Stimulated activated naive CD4-positive, alpha-beta T cell (primary cell): ENCODE measurements at regions not wholly inside any gene's neighbourhood (a gene's known extent, or its start where the extent isn't known, plus 50 kb on each side); places are given as distances from the start of the nearest gene placed in this dataset.

Experiments
- DNase-seq, 6 experiments: peaks; one replicate each; lab custom pipeline; 2025; lab: John Stamatoyannopoulos, UW

DNA sequence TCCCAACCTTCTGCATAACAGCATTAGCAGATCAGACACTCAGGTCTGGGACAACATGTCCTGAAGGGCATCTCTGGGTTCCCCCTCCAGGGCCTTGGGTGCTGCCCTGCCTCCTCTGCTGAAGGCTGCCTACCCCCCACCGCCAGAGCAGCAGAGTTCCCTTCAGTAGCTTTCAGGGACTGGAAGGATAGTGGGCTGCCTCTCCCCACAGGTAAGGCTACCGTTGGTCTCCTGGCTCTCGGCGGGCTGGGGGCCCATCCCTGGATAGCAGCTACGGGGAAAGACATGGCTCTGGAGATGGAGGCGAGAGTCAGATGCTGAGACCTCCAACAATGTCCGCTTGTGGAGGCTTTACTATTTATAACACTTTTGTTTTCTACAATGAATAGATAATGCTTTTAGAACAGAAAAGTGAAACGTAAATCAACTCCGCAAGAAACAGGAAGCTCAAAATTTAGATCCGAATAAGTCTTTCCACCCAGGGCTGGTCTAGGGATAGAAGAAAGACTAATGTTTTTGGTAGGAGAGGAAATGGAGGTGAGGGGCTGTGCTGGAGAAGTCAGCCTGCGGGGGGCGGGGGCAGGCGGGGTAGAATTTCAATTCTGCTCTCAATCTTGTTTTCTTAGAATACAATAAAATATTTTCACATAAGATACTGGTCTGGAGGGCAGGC is 58.4 kb downstream of the ARL4C start:
- DNase-seq, result peak in 2 of 6 experiments; percentile 42 to 46

DNA sequence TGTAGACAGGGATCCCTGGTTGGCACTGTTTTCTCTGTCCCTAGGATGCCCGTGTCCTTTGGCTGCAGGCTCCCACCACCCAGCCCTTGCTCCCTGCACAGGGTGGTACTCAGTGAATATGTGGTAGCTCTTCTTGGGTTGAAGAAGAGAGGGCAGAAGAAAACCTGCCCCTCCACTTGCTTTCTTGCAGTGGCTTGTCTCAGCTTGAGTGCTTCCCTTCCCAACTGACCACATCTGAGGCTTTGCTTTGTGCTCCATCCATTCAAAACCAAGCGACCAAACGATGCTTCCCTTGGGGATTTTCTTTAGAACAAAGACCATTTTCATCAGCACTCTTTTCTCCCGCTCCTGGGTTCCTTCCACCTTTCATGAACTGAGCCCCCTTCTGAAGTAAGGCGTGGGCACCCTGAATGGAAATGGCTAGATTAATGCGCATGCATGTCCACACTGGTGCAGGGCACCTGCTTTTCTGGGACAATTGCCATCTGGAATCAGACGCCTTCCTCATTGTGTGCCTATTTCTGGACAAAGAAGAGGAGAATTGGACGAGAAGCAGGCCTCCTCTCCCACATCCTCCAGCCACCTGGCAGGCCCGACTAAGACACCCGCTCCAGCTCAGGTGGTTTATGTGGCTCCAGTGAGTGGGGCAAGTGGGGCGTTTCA is 59.1 kb downstream of the ARL4C start:
- no peak for DNase-seq

DNA sequence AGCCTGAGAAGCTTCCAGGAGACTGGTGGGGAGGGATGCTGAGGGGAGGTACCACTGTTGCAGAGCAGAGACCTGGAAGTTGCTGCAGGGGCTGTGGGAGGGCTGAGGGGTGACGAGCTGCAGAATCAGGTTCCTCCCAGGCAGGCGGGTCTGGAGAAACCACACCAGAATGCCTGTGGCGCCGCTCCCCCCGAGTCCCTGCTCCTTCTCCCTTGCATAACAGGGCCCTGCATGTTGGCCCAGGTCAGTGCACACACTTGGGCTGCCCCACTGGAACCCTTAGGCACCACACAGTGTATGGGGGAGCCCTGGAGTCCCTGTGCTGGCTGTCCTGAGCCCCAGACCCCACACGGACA is 60.4 kb downstream of the ARL4C start:
- DNase-seq, result no peak

DNA sequence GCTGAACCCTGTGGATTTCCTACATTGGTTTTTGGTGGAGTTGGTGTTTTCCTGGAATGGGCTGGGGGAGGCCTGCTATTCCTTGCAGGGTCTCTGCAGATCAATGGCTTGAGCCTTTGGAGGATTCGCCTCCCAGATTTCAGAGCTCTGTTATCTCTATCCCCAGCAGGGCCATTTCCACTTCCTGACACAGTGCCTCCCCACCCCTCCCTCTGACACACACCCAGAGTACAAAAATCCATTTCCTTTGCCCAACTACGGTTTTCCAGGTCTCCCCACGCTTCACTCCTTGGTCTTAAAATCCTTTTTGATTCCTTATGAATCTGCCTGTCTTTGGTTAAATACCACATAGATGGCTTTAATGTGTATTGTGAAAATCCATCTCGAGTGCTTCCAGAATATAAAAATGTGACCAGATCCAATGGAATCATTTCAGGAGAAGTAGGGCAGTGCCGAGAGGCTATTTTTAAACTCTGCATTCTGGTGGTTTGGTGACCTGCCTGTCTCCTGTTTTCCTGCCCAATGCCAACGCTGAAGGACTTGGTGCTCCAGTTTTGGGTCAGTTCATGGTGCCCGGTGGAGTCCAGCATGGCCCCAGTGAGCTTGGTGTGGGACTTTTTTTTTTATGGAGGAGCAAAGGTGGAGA is 60.9 kb downstream of the ARL4C start:
- DNase-seq, result no peak

DNA sequence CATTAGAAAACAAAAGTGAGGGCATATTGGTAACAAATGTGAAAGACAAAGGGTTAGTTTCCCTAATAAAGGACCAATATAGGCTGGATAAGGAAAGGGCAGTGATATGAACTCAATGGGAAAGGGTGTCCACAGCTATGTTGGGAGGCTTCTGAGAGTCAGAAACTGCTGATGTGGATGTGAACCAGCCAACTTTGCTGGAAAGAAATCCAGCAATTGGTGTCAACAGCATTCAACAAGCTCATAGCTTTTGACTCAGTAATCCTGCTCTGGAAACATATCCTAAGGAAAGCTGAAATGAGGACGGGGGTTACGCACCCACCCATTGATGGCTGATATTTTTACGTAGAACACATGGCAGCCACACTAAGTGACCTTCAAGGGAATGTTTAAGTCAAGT is 63.7 kb downstream of the ARL4C start:
- no peak for DNase-seq

DNA sequence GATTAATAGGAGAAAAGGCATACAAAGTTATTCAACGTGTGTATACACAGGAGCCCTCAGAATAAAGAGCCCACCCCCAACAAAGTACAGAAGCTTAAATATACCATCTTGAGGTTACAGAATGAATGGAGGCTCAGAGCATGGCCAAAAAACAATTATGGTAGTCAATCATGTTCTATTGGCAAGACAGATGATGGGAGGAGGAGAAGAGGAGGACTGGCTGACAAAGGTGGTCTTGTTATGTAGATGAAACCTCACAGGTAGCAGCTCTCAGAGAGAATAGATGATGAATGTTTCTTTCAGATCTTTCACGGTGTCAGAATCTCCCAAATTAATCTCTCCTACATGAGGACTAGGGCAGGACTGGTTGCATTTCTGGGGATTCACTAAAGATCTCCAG is 66.0 kb downstream of the ARL4C start:
- no peak for DNase-seq

DNA sequence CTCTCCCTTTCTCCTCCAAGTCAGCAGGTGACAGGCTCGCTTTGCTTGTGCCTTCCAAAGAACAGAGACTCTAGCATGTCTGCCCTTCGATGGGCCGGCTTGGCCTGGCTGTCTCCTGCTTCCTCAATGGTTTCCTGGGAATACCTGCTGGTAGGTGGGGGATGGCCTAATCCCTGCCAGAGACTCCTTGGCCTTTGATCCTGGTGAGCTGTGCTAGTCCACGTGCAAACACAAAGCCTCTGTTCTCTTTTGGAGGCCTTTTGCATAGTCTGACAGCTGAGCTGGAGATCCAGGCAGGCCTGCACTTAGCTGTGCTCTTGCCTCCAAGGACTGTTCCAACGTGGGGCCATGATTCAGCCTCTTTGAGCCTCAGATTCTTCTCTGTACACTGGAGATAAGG is 67.6 kb downstream of the ARL4C start:
- DNase-seq, result no peak

DNA sequence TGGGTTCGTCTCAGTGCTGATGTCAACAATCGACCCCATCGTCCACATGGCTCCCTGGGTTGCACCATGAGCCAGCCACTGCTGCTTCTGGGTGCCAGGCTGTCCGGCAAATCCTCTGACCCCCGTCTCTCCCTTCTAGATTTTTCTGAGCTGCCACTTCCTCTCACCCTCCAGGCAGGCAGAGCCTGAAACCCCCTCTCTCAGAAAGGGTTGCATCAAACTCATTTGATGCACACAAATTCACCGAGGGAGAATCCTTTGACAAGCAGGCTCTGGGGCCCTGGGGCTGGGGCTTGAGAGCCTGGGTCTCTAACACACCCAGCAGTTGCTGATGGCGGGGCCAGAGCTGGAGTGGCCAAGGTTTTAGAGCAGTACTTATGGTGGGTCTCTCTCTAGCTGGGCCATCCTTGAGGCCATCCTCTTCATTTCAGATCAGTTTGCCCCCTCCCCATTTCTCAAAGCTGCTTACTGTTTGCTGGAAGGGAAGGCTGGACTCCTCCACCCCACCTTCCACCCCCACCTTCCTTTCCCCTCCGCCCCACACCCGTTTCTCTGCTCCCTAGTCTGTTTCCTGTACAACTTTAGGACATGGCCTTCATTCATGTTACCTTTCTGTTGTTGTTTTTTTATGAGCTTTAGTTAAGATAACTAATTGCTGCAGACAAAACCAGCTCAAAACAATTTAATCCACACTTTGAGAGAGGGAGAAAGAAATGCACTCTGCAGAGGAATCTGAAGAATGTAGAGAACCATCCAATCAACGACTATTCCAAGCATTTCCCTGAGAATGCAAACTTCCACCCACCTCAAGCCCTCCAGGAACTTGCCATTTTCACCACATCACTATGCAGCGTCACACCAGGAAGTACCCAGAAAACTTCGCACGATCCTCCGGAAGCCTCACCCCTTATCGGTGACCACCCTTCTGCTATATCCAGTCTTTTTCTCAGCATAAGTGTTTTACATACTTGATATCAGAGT is 69.5 kb downstream of the ARL4C start:
- DNase-seq, result peak in 4 of 6 experiments; percentile 23 to 45 (median 38)

DNA sequence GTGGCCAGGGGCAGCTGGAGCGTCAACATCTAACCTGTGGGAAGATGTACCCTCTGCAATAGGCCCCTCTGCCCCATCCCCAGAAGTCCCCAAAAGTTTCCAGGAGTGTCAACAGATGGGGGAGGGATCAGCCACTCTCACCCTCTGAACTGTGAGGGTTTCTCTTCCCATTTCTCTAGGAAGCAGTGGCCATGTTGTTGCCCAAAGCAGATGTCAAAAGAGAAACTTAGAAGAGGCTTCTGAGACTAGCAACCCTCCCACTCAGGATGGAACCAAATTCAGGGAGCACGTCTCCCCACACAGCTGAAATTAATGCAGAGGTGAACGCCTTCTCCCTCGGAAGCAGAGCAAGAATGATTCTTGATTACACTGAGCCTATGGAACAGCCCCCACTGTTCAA is 70.3 kb downstream of the ARL4C start:
- peak in 2 of 6 experiments; percentile 35 to 51 for DNase-seq

DNA sequence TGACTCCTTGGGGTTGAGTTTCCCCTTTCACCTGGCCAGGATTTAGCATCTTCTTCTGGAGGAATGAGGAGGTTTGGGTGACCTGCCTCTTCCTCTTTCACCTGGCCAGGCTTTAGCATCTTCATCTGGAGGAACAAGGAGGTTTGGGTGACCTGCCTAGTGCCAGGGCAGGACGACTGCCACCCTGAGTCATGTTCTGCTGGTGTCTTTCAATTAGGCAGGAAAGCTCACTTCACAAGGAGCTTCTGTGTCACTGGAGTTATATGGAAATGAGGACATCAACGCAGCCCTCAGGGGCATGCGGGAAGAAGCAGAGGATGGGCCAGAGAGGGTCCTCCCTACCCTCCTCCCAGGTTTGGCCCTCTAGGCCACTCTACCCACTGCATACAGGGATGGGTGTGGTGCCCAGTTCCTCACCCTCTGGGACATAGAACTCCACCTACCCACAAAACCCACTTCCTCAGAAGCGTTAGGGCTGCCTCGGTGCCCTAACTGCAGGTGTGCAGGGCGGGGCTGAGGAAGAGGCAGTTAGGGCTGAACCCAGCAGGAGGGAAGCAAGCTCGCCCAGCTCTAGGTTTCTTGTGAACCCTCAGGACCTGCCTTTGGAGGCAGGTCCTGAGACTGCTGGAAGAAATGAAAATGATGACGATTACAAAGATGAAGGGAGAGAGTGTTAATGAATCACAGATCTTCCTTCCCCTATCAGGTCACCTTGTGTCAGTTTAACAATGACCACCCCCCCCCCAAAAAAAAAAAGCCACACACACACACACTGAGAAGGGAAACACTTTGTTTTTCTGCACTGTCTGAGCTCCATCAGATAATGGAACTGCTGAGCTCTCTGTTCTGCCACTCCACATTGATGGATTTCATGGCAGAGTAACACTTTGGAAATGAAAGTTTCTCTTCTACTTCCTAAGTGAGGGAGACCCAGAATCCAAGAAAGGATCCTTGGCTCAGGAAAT is 71.0 kb downstream of the ARL4C start:
- peak; percentile 59 to 90 (median 79) for DNase-seq

DNA sequence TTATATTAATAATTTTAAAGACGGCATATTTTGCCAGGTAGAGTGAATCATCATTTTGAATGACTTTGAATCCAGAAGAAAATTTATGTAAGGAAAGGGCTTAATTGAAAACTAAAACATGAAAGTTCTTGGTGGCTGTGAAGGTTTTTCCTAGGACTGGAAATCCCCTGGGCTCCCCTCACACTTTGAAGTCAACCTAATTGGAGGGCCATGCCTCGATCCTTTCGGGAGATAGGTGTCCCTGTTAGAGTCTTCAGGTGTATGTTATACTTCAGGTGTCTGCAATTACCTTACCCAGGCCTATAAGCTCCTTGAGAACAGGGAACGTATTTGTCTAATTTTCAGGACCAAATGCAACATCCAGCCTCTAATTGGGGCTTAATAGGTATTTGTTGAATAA is 73.0 kb downstream of the ARL4C start:
- peak in 1 of 6 experiments; percentile 23 for DNase-seq

DNA sequence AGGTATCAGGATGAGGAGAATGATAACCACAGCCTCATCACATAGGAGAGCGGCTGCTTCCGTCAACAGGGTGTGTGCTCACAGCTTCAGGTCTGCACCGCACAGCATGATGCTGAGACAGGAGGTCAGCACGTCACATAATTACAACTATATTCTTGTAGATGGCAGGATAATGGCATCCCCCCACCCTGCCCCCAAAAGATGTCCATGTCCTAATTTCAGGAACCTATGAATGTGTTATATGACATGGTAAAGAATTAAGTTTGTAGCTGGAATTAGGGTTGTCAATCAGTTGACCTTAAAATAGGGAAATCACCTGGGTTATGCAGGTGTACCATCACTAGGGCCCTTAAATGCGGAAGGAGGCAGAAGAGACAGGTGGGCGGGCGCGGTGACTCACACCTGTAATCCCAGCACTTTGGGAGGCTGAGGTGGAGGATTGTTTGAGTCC is 73.9 kb downstream of the ARL4C start:
- DNase-seq, result peak; percentile 55 to 87 (median 74)

DNA sequence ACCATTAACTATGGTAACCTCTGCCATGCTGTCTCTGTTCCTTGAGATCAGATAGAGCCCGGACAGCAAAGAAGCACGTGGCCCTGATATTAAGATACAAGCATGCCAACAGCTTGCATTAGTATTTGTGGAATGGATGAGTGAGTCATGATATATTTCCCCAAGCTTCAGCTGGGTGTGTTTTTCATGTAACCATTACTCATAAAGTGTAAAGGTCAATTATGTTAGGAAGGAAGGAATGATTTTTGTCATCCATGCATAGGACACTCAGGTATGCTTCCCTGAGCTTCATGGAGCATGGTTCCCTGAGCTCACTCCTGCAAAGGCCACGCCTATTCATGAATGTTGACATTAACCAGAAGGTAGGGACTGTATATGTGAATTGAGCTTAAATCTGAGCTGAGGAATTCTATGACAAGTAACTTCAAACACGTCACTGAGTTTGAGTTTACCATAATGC is 74.6 kb downstream of the ARL4C start:
- peak in 1 of 6 experiments; percentile 28 for DNase-seq

DNA sequence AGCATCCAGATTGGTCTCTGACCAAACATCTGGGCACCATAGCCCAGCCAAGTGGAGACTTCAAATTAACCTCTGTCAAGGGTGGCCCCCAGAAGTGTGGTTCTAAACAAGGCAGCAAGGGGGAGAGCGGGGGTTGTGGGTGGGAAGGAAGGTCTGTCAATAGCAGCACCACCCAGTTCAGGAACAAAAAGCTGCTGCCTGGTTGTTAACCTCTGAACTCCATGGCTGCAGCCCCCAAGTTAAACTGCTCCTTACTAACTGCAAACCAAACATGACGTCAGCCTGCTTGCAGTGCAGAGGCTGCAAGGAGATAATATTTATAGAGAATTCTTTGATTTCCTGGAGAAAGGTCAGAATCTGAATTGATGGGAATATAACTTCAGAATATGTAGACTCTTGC is 76.5 kb downstream of the ARL4C start:
- peak in 2 of 6 experiments; percentile 10 to 14 for DNase-seq

DNA sequence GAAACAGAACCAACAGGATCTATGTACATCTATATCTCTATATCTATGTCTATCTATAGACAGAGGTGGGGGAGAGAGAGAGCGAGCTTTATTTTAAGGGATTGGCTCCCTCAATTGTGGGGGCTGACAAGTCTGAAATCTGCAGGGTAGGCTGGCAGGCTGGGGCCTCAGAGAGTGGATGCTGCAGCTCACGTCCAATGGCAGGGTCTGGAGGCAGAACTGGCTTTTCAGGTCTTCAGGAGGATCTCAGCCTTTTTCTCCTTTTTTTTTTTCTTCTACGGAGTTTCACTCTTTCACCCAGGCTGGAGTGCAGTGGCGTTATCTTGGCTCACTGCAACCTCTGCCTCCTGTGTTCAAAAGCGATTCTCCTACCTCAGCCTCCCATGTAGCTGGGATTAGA is 77.2 kb downstream of the ARL4C start:
- DNase-seq, result no peak

DNA sequence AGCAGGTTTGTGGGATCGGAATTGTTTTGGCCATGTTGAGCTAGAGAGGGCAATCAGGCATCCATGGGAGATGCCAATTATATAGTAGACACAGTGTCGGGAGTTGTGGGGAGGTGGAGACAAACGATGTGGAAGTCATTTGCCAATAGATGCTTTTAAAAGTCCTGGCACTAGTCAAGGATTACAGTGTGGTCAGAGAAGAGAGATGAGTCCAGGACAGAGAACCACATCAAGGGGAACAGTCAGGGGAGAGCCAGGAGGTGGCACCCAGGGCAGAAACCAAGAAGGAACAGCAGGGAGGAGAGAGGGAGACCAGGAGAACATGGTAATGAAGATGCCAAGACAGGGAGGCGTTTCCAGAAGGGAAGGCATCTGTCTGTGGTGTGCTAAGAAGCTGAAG is 81.2 kb downstream of the ARL4C start:
- no peak for DNase-seq

DNA sequence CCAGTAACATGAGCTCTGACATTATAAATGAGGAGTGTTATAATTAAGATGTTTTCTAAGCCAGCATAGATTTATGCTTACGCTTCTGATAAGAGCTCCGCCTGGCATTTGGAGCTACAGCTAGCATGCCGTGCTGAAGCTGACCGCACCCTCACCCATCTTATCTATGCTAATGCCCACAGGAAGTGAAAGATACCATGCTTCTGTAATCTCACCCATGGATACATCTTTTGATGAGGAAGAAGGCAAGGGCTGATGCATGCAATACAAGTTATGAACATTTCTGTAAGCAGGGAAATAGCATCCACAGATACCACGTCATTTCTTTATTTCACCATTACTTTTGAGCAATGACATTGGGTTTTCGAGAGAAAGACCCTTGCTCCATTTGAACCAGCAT is 82.3 kb downstream of the ARL4C start:
- DNase-seq, result no peak

DNA sequence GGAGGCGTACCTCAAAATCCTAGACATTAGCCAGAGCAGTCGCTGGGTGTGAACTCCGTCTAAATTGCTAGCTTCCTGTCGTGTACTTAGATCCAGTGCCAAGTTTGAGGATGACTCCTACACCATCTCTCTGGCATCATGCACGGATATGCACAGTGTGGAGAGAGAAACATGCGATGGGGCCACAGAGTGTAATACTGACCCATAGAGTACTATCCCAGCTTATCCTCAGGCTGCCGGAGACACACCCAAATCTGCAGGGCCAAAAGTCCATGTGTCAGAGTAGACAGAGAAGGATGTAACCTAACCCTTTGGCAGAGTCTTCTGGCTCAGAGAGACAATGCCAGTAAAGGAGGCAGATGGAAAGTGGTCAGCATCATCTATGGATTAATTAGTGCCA is 84.2 kb downstream of the ARL4C start:
- DNase-seq, result no peak

DNA sequence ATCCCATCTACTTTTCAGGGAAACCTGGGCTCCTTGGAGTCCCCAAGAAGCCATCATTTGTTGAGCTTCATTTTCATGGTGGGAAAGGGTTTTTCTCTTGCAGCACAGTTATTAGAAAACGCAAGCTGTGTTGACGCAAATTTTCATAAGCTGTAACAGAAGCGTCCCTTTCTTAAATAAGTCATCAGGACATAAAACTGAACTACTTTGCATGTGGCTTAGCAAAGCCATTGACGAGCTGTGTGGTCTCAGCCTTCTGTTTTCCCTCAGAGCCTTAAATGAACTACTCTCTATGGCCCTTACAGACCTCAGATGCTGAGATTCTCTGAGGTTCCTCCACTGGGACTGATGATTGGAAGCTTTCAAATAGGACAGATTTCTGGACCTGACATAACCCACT is 85.1 kb downstream of the ARL4C start:
- no peak for DNase-seq

DNA sequence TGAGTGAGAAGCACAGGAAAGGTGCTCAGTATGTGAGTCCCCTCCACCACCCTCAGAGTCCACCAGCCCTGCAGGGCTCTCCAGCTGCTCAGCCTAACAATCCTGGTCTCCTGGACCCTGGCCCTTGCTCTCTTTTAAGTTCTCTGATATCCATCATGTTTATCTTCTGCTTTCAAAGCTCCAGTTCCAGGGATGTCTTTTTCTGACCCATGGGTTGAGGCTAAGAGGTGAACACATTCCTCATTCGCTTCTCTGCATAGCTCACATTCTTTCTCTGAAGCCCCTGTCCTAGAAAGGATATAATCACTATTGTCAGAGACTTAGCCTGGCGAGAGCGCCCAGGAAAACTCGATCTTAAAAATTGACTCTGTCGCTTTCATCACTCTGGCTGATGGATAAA is 86.4 kb downstream of the ARL4C start:
- DNase-seq, result no peak

DNA sequence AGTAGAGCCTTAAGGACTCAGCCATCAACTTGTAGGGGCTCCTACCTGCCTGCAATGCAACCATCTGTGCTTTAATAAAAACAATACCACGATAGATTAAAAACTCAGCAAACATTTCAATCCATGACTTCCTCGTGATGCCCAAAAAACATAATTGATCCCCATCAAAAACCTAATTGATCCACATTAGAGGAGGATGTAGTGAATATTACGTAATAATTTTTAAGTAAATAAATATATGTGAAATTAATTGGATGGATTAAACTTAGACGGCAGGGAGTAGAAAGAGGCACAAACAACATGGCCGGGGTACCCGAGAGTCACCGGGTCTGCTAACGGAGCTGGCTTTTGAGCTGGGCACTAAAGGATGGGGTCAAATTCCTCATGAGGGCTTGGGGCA is 87.3 kb downstream of the ARL4C start:
- DNase-seq, result no peak
